ENCODE measurements at regions not wholly inside any gene's neighbourhood (a gene's known extent, or its start where the extent isn't known, plus 50 kb on each side); places are given as distances from the start of the nearest gene placed in this dataset.

DNA sequence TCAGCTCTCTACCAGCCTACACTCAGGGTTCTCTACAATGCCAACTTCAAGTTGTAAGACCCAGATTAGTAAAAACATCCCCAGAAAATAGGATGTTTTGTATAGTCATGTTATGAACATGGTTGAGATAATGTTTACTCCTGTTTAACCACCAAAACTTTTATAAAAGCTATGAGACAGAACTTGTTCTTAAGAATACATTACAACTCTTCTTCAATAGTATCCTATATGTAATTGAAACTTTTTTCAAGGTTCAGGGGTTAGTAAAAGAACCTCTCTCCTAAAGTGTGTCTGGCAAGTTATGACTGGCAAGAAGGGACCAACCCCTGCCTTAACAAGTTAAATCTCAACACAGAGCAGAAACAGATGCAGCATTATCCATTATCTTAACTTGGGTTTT is 118.8 kb upstream of the STK17B start:
- TF ChIP-seq, protein P1, sequence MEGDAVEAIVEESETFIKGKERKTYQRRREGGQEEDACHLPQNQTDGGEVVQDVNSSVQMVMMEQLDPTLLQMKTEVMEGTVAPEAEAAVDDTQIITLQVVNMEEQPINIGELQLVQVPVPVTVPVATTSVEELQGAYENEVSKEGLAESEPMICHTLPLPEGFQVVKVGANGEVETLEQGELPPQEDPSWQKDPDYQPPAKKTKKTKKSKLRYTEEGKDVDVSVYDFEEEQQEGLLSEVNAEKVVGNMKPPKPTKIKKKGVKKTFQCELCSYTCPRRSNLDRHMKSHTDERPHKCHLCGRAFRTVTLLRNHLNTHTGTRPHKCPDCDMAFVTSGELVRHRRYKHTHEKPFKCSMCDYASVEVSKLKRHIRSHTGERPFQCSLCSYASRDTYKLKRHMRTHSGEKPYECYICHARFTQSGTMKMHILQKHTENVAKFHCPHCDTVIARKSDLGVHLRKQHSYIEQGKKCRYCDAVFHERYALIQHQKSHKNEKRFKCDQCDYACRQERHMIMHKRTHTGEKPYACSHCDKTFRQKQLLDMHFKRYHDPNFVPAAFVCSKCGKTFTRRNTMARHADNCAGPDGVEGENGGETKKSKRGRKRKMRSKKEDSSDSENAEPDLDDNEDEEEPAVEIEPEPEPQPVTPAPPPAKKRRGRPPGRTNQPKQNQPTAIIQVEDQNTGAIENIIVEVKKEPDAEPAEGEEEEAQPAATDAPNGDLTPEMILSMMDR (IDR thresholded peaks at IDR 0.05) = no peak
- no peak for TF ChIP-seq POLR2A (IDR thresholded peaks at IDR 0.05)
- no peak for TF ChIP-seq POLR2AphosphoS5 (IDR thresholded peaks at IDR 0.05)
- TF ChIP-seq EP300 (IDR thresholded peaks at IDR 0.05) = no peak

Measured in stomach (tissue), 4 donors.